ENCODE measurements at regions not wholly inside any gene's neighbourhood (a gene's known extent, or its start where the extent isn't known, plus 50 kb on each side); places are given as distances from the start of the nearest gene placed in this dataset.

DNA sequence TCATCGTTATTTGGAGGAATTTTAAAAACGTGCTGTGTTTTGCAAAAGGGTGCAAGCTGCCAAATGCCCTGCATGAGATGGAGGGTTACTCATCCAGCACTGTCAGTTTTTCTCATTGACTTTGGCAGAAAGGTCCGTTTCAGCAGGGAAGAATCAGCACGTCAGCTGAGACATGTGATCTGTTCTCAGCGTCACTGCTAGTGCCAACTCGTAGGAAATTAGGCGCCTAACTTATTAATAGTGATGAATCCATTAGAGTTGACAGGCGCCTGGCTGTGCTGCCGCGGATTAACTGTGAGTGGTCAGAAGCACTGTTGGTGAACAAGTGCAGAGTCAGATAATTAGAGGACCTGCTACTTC, 175.5 kb upstream of the FOXQ1 start:
- TF ChIP-seq EP300 (IDR thresholded peaks at IDR 0.05): peak in 1 of 2 donors; percentile 18
- no peak for TF ChIP-seq CTCF (IDR thresholded peaks at IDR 0.05)

All from tibial nerve (tissue), 4 donors.